ENCODE measurements at regions not wholly inside any gene's neighbourhood (a gene's known extent, or its start where the extent isn't known, plus 50 kb on each side); places are given as distances from the start of the nearest gene placed in this dataset.
A peak's percentile ranks its signal among the peaks of the same experiment; 100 is the strongest.

GRCh38 chr2:14923820-14924580 is 291.5 kb downstream of the LRATD1 start:
- H3K4me3 Mint-ChIP-seq: no peak overlapping the region
- no peaks in the 10 kb centered on the region for H3K27me3 Mint-ChIP-seq
- H3K36me3 Mint-ChIP-seq: no peaks in the 10 kb centered on the region
- no peaks in the 10 kb centered on the region for H3K36me3 ChIP-seq (ENCODE audit: control insufficient read depth, insufficient read depth, low read length)
- H3K27ac ChIP-seq (ENCODE audit: insufficient read depth, low read length, poor library complexity, severe bottlenecking): no peak overlapping the region
- H3K27me3 ChIP-seq (ENCODE audit: control insufficient read depth, insufficient read depth, low read length): no peaks in the 10 kb centered on the region
- no peaks in the 10 kb centered on the region for H3K9me3 ChIP-seq (ENCODE audit: control insufficient read depth in 2 of 2, low read length in 2 of 2)
- H3K4me1 ChIP-seq (ENCODE audit: control insufficient read depth, insufficient read depth, low read length, poor library complexity, severe bottlenecking): no peaks in the 10 kb centered on the region
- H3K4me3 ChIP-seq (ENCODE audit: low read depth, low read length): no peak overlapping the region
- ATAC-seq (ENCODE audit: low read depth in 2 of 2) (no peak), DNase-seq (no peak)
- no peaks in the 10 kb centered on the region for H3K4me1 Mint-ChIP-seq
- H3K27ac Mint-ChIP-seq: peak overlapping the region in 1 of 3 donors; percentile 16
- H3K9me3 Mint-ChIP-seq: peaks cover 0 to 5% (median 2%) of the 10 kb centered on the region in 7 donors

- Histone ChIP-seq H3K9me3 (ENCODE audit: control insufficient read depth in 2 of 2, low read length in 2 of 2) (no peaks in the 10 kb centered on the region), H3K4me3 (ENCODE audit: low read depth, low read length) (no peak overlapping the region), H3K27ac (ENCODE audit: insufficient read depth, low read length, poor library complexity, severe bottlenecking) (no peak overlapping the region), H3K27me3 (ENCODE audit: control insufficient read depth, insufficient read depth, low read length) (no peaks in the 10 kb centered on the region), H3K36me3 (ENCODE audit: control insufficient read depth, insufficient read depth, low read length) (no peaks in the 10 kb centered on the region), H3K4me1 (ENCODE audit: control insufficient read depth, insufficient read depth, low read length, poor library complexity, severe bottlenecking) (no peaks in the 10 kb centered on the region)
- H3K36me3 Mint-ChIP-seq: no peaks in the 10 kb centered on the region
- H3K27me3 Mint-ChIP-seq: no peaks in the 10 kb centered on the region
- H3K27ac Mint-ChIP-seq: no peak overlapping the region
- no peak overlapping the region for H3K4me3 Mint-ChIP-seq
- H3K4me1 Mint-ChIP-seq: no peaks in the 10 kb centered on the region
- DNase-seq (no peak), ATAC-seq (ENCODE audit: low read depth in 2 of 2) (no peak)
- peaks cover 0 to 4% (median 0%) of the 10 kb centered on the region in 7 donors for H3K9me3 Mint-ChIP-seq
Measured at GRCh38 chr2:14925471-14925870, 293.0 kb downstream of the LRATD1 start.

GRCh38 chr2:14927021-14927564 is 294.6 kb downstream of the LRATD1 start:
- no peaks in the 10 kb centered on the region for H3K9me3 ChIP-seq (ENCODE audit: control insufficient read depth in 2 of 2, low read length in 2 of 2)
- Mint-ChIP-seq H3K36me3 (no peaks in the 10 kb centered on the region), H3K9me3 (peaks cover 0 to 4% (median 0%) of the 10 kb centered on the region in 7 donors), H3K4me3 (no peak overlapping the region), H3K27ac (no peak overlapping the region), H3K27me3 (no peaks in the 10 kb centered on the region), H3K4me1 (no peaks in the 10 kb centered on the region)
- H3K36me3 ChIP-seq (ENCODE audit: control insufficient read depth, insufficient read depth, low read length): no peaks in the 10 kb centered on the region
- no peaks in the 10 kb centered on the region for H3K27me3 ChIP-seq (ENCODE audit: control insufficient read depth, insufficient read depth, low read length)
- ATAC-seq (ENCODE audit: low read depth in 2 of 2): no peak
- H3K4me3 ChIP-seq (ENCODE audit: low read depth, low read length): no peak overlapping the region
- no peak for DNase-seq
- H3K4me1 ChIP-seq (ENCODE audit: control insufficient read depth, insufficient read depth, low read length, poor library complexity, severe bottlenecking): no peaks in the 10 kb centered on the region
- H3K27ac ChIP-seq (ENCODE audit: insufficient read depth, low read length, poor library complexity, severe bottlenecking): no peak overlapping the region

GRCh38 chr2:14928056-14928455 is 295.5 kb downstream of the LRATD1 start:
- Histone ChIP-seq H3K4me3 (ENCODE audit: low read depth, low read length) (no peak overlapping the region), H3K9me3 (ENCODE audit: control insufficient read depth in 2 of 2, low read length in 2 of 2) (no peaks in the 10 kb centered on the region), H3K36me3 (ENCODE audit: control insufficient read depth, insufficient read depth, low read length) (no peaks in the 10 kb centered on the region), H3K4me1 (ENCODE audit: control insufficient read depth, insufficient read depth, low read length, poor library complexity, severe bottlenecking) (no peaks in the 10 kb centered on the region), H3K27me3 (ENCODE audit: control insufficient read depth, insufficient read depth, low read length) (no peaks in the 10 kb centered on the region), H3K27ac (ENCODE audit: insufficient read depth, low read length, poor library complexity, severe bottlenecking) (no peak overlapping the region)
- no peaks in the 10 kb centered on the region for H3K27me3 Mint-ChIP-seq
- DNase-seq: no peak
- ATAC-seq (ENCODE audit: low read depth in 2 of 2): no peak
- H3K4me3 Mint-ChIP-seq: no peak overlapping the region
- H3K36me3 Mint-ChIP-seq: no peaks in the 10 kb centered on the region
- H3K4me1 Mint-ChIP-seq: no peaks in the 10 kb centered on the region
- peaks cover 0 to 4% (median 0%) of the 10 kb centered on the region in 7 donors for H3K9me3 Mint-ChIP-seq
- H3K27ac Mint-ChIP-seq: no peak overlapping the region

- Histone ChIP-seq H3K9me3 (ENCODE audit: control insufficient read depth in 2 of 2, low read length in 2 of 2) (no peaks in the 10 kb centered on the region), H3K4me1 (ENCODE audit: control insufficient read depth, insufficient read depth, low read length, poor library complexity, severe bottlenecking) (no peaks in the 10 kb centered on the region), H3K27ac (ENCODE audit: insufficient read depth, low read length, poor library complexity, severe bottlenecking) (no peak overlapping the region), H3K27me3 (ENCODE audit: control insufficient read depth, insufficient read depth, low read length) (no peaks in the 10 kb centered on the region), H3K4me3 (ENCODE audit: low read depth, low read length) (no peak overlapping the region), H3K36me3 (ENCODE audit: control insufficient read depth, insufficient read depth, low read length) (no peaks in the 10 kb centered on the region)
- H3K9me3 Mint-ChIP-seq: peaks cover 0 to 4% (median 0%) of the 10 kb centered on the region in 7 donors
- ATAC-seq (ENCODE audit: low read depth in 2 of 2) (no peak), DNase-seq (no peak)
- no peaks in the 10 kb centered on the region for H3K4me1 Mint-ChIP-seq
- H3K36me3 Mint-ChIP-seq: no peaks in the 10 kb centered on the region
- no peaks in the 10 kb centered on the region for H3K27me3 Mint-ChIP-seq
- H3K27ac Mint-ChIP-seq: no peak overlapping the region
- no peak overlapping the region for H3K4me3 Mint-ChIP-seq
Measured at GRCh38 chr2:14930441-14930840, 297.9 kb downstream of the LRATD1 start.

GRCh38 chr2:14932285-14932684 is 299.8 kb downstream of the LRATD1 start:
- no peaks in the 10 kb centered on the region for H3K4me1 Mint-ChIP-seq
- ATAC-seq (ENCODE audit: low read depth in 2 of 2) (no peak), DNase-seq (no peak)
- no peaks in the 10 kb centered on the region for H3K27me3 Mint-ChIP-seq
- peaks cover 0 to 6% (median 2%) of the 10 kb centered on the region in 7 donors for H3K9me3 Mint-ChIP-seq
- no peaks in the 10 kb centered on the region for H3K4me1 ChIP-seq (ENCODE audit: control insufficient read depth, insufficient read depth, low read length, poor library complexity, severe bottlenecking)
- H3K4me3 ChIP-seq (ENCODE audit: low read depth, low read length): no peak overlapping the region
- no peak overlapping the region for H3K4me3 Mint-ChIP-seq
- no peaks in the 10 kb centered on the region for H3K36me3 Mint-ChIP-seq
- no peak overlapping the region for H3K27ac Mint-ChIP-seq
- H3K36me3 ChIP-seq (ENCODE audit: control insufficient read depth, insufficient read depth, low read length): no peaks in the 10 kb centered on the region
- no peaks in the 10 kb centered on the region for H3K27me3 ChIP-seq (ENCODE audit: control insufficient read depth, insufficient read depth, low read length)
- H3K27ac ChIP-seq (ENCODE audit: insufficient read depth, low read length, poor library complexity, severe bottlenecking): no peak overlapping the region
- no peaks in the 10 kb centered on the region for H3K9me3 ChIP-seq (ENCODE audit: control insufficient read depth in 2 of 2, low read length in 2 of 2)

- H3K36me3 ChIP-seq (ENCODE audit: control insufficient read depth, insufficient read depth, low read length): no peaks in the 10 kb centered on the region
Measured at GRCh38 chr2:14933753-14934152, 301.2 kb downstream of the LRATD1 start.

GRCh38 chr2:14936426-14936825 is 303.9 kb downstream of the LRATD1 start:
- no peaks in the 10 kb centered on the region for H3K36me3 ChIP-seq (ENCODE audit: control insufficient read depth, insufficient read depth, low read length)
- Mint-ChIP-seq H3K27ac (no peak overlapping the region), H3K4me1 (no peaks in the 10 kb centered on the region), H3K9me3 (peaks cover 0 to 10% (median 6%) of the 10 kb centered on the region in 7 donors), H3K27me3 (peaks cover 12% of the 10 kb centered on the region), H3K4me3 (no peak overlapping the region), H3K36me3 (no peaks in the 10 kb centered on the region)
- no peak overlapping the region for H3K4me3 ChIP-seq (ENCODE audit: low read depth, low read length)
- H3K27me3 ChIP-seq (ENCODE audit: control insufficient read depth, insufficient read depth, low read length): no peaks in the 10 kb centered on the region
- no peak for ATAC-seq (ENCODE audit: low read depth in 2 of 2)
- no peaks in the 10 kb centered on the region for H3K9me3 ChIP-seq (ENCODE audit: control insufficient read depth in 2 of 2, low read length in 2 of 2)
- no peak for DNase-seq
- no peaks in the 10 kb centered on the region for H3K4me1 ChIP-seq (ENCODE audit: control insufficient read depth, insufficient read depth, low read length, poor library complexity, severe bottlenecking)
- no peak overlapping the region for H3K27ac ChIP-seq (ENCODE audit: insufficient read depth, low read length, poor library complexity, severe bottlenecking)

More at GRCh38 chr2:14933753-14934152, 301.2 kb downstream of the LRATD1 start:
- Mint-ChIP-seq H3K27ac (no peak overlapping the region), H3K27me3 (peaks cover 1% of the 10 kb centered on the region), H3K36me3 (no peaks in the 10 kb centered on the region), H3K4me3 (no peak overlapping the region), H3K4me1 (no peaks in the 10 kb centered on the region), H3K9me3 (peaks cover 0 to 10% (median 2%) of the 10 kb centered on the region in 7 donors)
- no peak overlapping the region for H3K4me3 ChIP-seq (ENCODE audit: low read depth, low read length)
- DNase-seq (no peak), ATAC-seq (ENCODE audit: low read depth in 2 of 2) (no peak)
- no peaks in the 10 kb centered on the region for H3K27me3 ChIP-seq (ENCODE audit: control insufficient read depth, insufficient read depth, low read length)
- no peak overlapping the region for H3K27ac ChIP-seq (ENCODE audit: insufficient read depth, low read length, poor library complexity, severe bottlenecking)
- H3K4me1 ChIP-seq (ENCODE audit: control insufficient read depth, insufficient read depth, low read length, poor library complexity, severe bottlenecking): no peaks in the 10 kb centered on the region
- H3K9me3 ChIP-seq (ENCODE audit: control insufficient read depth in 2 of 2, low read length in 2 of 2): no peaks in the 10 kb centered on the region
